Gastroesophageal sphincter (tissue), 3 donors: ENCODE measurements at regions not wholly inside any gene's neighbourhood (a gene's known extent, or its start where the extent isn't known, plus 50 kb on each side); places are given as distances from the start of the nearest gene placed in this dataset.

Experiments used
- POLR2AphosphoS5 ChIP-seq: sonication (generic); formaldehyde crosslinking; IDR thresholded peaks from one replicate; pipeline ENCODE4 v1.6.1; 2017; ENCODE audit warnings: antibody characterized with exemption
- TF ChIP-seq, protein P1 (sequence below), 4 experiments: fragments of 200-600 bp in 2 of 4; fragments of 450-650 bp in 2 of 4; sonication (generic) in 1 of 4; IDR thresholded peaks; one replicate each; pipeline ENCODE4 v1.5.1; 2017 to 2019; ENCODE audit warnings: antibody characterized with exemption in 4 of 4, mild to moderate bottlenecking in 2 of 4, moderate library complexity in 2 of 4

DNA sequence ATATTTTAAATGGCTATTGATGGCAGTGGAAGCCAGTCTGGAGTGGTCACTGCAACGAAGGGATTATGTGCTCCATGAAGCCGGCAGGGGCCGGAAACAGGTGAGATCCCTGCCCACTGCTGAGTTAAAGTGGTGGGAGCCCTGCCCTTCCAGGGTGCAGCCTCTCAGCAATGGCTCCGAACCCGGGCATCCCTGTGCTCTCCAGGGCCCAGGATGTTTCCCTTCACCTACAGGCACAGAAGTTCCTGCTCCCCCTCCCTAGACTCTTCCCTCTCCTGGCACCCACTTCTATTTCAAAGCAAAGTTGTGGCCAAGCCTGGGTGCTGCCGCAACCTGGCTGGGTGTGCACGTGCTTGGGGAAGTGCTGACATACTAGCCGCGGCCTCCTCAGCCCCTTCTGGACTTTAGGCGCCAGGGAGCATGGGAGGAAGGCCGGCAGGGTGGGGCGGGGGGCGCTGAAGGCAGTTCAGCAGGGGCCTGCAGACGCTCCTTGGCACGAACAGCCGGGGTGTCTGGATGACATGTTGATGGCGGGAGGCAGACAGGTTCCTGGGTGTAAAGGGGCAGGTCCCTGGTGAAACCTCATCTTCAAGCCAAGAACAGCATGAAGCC, 452.3 kb downstream of the HTR1B start:
- TF ChIP-seq, protein P1, sequence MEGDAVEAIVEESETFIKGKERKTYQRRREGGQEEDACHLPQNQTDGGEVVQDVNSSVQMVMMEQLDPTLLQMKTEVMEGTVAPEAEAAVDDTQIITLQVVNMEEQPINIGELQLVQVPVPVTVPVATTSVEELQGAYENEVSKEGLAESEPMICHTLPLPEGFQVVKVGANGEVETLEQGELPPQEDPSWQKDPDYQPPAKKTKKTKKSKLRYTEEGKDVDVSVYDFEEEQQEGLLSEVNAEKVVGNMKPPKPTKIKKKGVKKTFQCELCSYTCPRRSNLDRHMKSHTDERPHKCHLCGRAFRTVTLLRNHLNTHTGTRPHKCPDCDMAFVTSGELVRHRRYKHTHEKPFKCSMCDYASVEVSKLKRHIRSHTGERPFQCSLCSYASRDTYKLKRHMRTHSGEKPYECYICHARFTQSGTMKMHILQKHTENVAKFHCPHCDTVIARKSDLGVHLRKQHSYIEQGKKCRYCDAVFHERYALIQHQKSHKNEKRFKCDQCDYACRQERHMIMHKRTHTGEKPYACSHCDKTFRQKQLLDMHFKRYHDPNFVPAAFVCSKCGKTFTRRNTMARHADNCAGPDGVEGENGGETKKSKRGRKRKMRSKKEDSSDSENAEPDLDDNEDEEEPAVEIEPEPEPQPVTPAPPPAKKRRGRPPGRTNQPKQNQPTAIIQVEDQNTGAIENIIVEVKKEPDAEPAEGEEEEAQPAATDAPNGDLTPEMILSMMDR (IDR thresholded peaks at IDR 0.05) = no peak
- TF ChIP-seq POLR2AphosphoS5 = no peak
